Lung (tissue), 11 donors: ENCODE measurements at regions not wholly inside any gene's neighbourhood (a gene's known extent, or its start where the extent isn't known, plus 50 kb on each side); places are given as distances from the start of the nearest gene placed in this dataset.

Source experiments
- ATAC-seq: fragments of 200-7000 bp; cut with Tn5 transposase; one replicate; pipeline ENCODE4 v1.9.1; 2020; ENCODE audit warnings: moderate number of reproducible peaks; ENCODE audit not compliant: insufficient read depth, low FRiP score
- DNase-seq, 3 donors: peaks; one replicate each; pipeline ENCODE4 v3.0.0-alpha.2; 2013 to 2017
- H3K27ac ChIP-seq, 2 donors: one replicate each; pipeline ENCODE4 v1.5.1; 2013; ENCODE audit warnings: mild to moderate bottlenecking in 2 of 2, moderate library complexity in 2 of 2, control low read depth in 1 of 2, inconsistent platforms in 1 of 2, low read depth in 1 of 2, low read length in 1 of 2
- H3K27me3 ChIP-seq, 3 donors: one replicate each; pipeline ENCODE4 v1.5.1; 2013; ENCODE audit warnings: low read length in 2 of 3; ENCODE audit not compliant: control insufficient read depth in 3 of 3, insufficient read depth in 3 of 3
- H3K36me3 ChIP-seq, 4 donors: one replicate each; pipeline ENCODE4 v1.5.1; 2013; ENCODE audit warnings: low read length in 4 of 4, mild to moderate bottlenecking in 1 of 4, moderate library complexity in 1 of 4; ENCODE audit not compliant: control insufficient read depth in 4 of 4, insufficient read depth in 4 of 4
- H3K4me1 ChIP-seq, 5 donors: one replicate each; pipeline ENCODE4 v1.5.1; 2013; ENCODE audit warnings: low read length in 5 of 5, mild to moderate bottlenecking in 2 of 5, moderate library complexity in 1 of 5; ENCODE audit not compliant: control insufficient read depth in 5 of 5, insufficient read depth in 5 of 5
- H3K4me3 ChIP-seq: one replicate; pipeline ENCODE4 v1.5.1; 2013; ENCODE audit warnings: mild to moderate bottlenecking, control low read depth, moderate library complexity
- H3K9ac ChIP-seq, 2 donors: one replicate each; pipeline ENCODE4 v1.5.1; 2013; ENCODE audit warnings: low read length in 2 of 2, control low read depth in 1 of 2; ENCODE audit not compliant: insufficient read depth in 1 of 2
- H3K9me3 ChIP-seq, 4 donors: one replicate each; pipeline ENCODE4 v1.5.1; 2013; ENCODE audit warnings: low read length in 3 of 4, mild to moderate bottlenecking in 1 of 4, moderate library complexity in 1 of 4; ENCODE audit not compliant: control insufficient read depth in 4 of 4, insufficient read depth in 3 of 4
- WGBS, 2 donors: extraction: QIAGEN DNeasy Blood & Tissue Kit; methylation state at CpG; one replicate each; pipeline ENCODE4 v1.1.7; 2013; 5-methylcytosine and 5-hydroxymethylcytosine counted together
- TF ChIP-seq, protein P1 (sequence below): IDR thresholded peaks from 2 replicates; pipeline ENCODE4 v1.5.1; 2012; ENCODE audit warnings: mild to moderate bottlenecking; ENCODE audit errors: control extremely low read depth, extremely low read depth
- donor health status: control.
- donor health status: control.
- donor health status: Bipolar disorder and iron deficiency.
- donor health status: healthy.
- donor health status: DM: yes; HTN: yes; CAD: no.

DNA sequence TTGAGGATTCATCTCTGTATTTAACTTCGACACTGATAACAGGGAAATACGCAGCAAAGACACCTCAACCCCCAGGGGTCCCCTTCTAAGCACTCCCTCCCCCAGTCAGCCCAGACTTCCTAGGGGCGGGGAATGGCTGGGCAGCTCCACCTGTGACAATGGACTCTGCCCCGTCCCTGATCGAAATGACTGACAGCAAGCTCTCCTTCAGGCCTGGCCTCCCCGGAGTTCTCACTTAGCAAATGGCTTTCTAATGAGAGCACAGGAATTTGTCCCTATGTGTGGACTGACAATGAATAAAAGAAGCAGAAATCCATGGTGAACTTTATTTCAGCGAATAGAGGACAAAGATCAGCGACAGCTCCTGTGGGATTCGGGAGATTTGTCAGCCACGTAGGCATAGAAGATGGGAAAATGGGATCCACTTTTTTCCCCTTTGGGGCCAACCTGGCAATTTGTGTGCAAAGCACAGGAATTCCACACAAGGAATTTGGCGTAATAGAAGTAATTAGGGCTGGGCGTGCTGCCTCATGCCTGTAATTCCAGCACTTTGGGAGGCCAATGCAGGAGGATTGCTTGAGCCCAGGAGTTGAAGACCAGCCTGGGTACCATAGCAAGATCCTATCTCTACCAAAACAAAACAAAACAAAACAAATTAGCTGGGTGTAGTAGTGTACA, 63.8 kb downstream of the TNFAIP2 start:
- WGBS, 2 donors: 70 to 79% methylated on average over 12 of the region's 12 CpGs
- Histone ChIP-seq H3K4me1 (peaks cover 0 to 7% (median 0%) of the 10 kb centered on the region in 5 donors), H3K27me3 (peaks cover 0 to 18% (median 15%) of the 10 kb centered on the region in 3 donors), H3K9ac (no peak overlapping the region), H3K9me3 (no peaks in the 10 kb centered on the region), H3K4me3 (no peak overlapping the region), H3K36me3 (no peaks in the 10 kb centered on the region), H3K27ac (no peak overlapping the region)
- ATAC-seq: no peak
- DNase-seq: no peak
- TF ChIP-seq, protein P1, sequence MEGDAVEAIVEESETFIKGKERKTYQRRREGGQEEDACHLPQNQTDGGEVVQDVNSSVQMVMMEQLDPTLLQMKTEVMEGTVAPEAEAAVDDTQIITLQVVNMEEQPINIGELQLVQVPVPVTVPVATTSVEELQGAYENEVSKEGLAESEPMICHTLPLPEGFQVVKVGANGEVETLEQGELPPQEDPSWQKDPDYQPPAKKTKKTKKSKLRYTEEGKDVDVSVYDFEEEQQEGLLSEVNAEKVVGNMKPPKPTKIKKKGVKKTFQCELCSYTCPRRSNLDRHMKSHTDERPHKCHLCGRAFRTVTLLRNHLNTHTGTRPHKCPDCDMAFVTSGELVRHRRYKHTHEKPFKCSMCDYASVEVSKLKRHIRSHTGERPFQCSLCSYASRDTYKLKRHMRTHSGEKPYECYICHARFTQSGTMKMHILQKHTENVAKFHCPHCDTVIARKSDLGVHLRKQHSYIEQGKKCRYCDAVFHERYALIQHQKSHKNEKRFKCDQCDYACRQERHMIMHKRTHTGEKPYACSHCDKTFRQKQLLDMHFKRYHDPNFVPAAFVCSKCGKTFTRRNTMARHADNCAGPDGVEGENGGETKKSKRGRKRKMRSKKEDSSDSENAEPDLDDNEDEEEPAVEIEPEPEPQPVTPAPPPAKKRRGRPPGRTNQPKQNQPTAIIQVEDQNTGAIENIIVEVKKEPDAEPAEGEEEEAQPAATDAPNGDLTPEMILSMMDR: no peak

DNA sequence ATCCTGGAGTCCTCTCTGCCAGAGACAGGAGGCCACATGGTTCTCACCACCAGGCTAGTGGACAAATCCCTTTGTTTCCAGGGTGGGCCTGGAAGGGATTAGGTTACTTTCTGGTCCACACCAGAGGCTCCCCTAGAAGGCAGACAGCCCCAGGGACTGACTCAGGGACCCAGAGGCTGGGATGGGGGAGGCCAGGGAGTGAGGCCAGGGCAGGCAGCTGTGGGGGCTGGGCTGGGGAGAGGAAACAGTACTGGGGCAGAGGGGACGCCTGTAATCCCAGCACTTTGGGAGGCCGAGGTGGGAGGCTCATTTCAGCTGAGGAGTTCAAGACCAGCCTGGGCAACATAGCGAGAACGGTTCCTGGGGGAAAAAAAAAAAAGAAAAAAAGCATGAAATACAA, 64.7 kb downstream of the TNFAIP2 start:
- ATAC-seq (no peak), DNase-seq (no peak)
- peaks cover 0 to 11% (median 0%) of the 10 kb centered on the region in 5 donors for H3K4me1 ChIP-seq
- no peaks in the 10 kb centered on the region for H3K36me3 ChIP-seq
- no peak overlapping the region for H3K9ac ChIP-seq
- WGBS, 2 donors: 90 to 91% methylated on average over 4 of the region's 4 CpGs
- no peak overlapping the region for H3K4me3 ChIP-seq
- H3K27ac ChIP-seq: no peak overlapping the region
- TF ChIP-seq, protein P1: no peak
- no peaks in the 10 kb centered on the region for H3K9me3 ChIP-seq
- peaks cover 0 to 20% (median 15%) of the 10 kb centered on the region in 3 donors for H3K27me3 ChIP-seq

DNA sequence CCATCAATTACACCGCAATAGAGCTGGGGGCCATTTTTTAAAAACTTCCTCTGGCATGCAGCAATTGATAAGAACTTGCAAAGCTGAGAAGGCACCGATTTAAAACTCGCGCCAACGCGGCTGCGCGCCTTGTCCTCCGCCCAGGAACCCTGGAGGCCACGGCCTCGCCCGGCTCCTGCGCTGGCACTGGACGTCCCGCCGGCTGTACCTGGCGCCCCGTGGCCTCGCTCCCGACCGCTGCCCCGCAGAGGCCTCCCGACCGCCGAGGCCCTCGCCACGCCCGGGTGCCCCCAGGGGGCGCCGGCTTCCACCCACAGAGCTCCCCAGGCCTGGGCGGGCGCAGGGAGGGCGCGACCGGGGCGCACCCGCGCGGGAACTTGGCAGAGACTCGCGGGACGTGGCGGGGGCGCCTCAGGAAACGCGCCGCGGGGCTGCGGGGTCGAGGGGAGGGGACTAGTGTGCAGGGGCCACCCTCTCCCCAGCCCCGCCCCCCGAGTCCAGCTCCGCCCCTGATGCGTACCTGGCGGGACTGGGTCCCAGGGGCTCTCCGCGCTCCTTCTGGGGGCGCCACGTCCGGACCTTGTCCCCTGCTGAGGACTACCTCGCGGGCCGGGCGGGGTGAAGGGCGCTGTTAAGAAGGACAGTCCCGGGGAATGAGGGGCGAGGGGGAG, 65.7 kb downstream of the TNFAIP2 start:
- Histone ChIP-seq H3K36me3 (no peaks in the 10 kb centered on the region), H3K4me3 (peak overlapping the region; percentile 17), H3K27me3 (peaks cover 0 to 20% (median 15%) of the 10 kb centered on the region in 3 donors), H3K27ac (no peak overlapping the region), H3K9me3 (no peaks in the 10 kb centered on the region), H3K4me1 (peaks cover 0 to 11% (median 0%) of the 10 kb centered on the region in 5 donors), H3K9ac (no peak overlapping the region)
- TF ChIP-seq, protein P1: no peak
- DNase-seq (peak in 2 of 3 donors; percentile 48 to 62), ATAC-seq (peak; percentile 58)
- 1 to 3% methylated on average over 54 to 67 of the region's 67 CpGs for WGBS, 2 donors
